CD4-positive, alpha-beta T cell treated with Interferon gamma for 1 hour (primary cell): ENCODE measurements at regions not wholly inside any gene's neighbourhood (a gene's known extent, or its start where the extent isn't known, plus 50 kb on each side); places are given as distances from the start of the nearest gene placed in this dataset.

ENCODE experiments used
- DNase-seq: peaks from one replicate; pipeline ENCODE4 v3.0.0-alpha.2; 2020

DNA sequence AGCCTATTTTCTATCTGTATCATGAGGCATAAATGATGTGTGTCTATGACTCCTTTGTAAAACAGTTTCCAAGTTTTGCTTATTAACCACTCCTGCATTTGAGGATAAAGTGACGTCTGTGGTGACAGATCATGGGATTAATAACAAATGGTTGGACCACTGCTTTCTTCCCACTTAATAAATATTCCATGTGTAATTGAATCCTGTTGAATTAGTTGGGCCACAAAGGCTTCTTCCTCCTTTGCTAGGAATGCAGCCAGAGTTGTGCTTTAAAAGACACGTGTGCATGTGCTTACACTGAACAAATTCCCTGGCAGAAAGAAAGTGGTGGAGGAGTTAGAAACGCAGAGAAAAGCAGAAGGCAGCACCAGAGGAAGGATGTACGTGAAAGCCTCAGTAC is 150.2 kb downstream of the ACTBL2 start:
- no peak for DNase-seq

DNA sequence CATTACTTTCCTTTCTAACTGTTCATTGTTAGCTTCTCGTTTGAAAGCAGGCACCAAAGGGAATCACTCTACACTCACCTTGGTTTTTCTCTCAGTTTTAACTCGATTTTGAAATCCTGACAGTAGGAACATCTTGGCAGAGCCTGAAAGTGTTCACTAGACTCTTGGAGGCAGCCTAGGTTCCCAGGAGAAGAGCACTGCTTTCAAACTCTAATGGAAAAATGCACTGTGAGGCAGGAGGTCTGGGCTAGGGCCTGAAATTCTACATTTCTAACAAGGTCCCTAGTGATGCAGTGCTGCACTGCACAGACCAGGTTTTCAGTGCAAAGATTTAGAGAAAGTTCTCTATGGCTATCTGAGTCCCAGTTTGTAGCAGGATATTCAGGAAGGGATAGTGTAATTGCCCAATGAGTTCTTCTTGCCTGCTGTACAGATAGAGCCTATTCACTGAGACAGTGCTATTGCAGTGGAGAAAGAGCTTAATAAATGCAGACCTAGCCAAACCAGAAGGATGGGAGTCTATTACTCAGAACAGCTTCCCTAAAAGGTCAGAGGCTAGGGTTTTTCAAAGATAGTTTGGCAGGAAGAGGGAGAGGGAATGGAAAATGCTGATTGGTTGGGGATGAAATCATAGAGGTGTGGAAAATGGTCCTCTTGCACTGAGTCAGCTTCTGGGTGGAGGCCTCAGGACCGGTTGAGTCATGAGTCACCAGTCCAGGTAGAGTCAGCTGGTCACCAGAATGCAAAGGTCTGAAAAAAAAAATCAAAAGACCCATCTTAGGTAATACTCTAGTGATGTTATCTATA is 153.9 kb downstream of the GPBP1 start:
- no peak for DNase-seq

DNA sequence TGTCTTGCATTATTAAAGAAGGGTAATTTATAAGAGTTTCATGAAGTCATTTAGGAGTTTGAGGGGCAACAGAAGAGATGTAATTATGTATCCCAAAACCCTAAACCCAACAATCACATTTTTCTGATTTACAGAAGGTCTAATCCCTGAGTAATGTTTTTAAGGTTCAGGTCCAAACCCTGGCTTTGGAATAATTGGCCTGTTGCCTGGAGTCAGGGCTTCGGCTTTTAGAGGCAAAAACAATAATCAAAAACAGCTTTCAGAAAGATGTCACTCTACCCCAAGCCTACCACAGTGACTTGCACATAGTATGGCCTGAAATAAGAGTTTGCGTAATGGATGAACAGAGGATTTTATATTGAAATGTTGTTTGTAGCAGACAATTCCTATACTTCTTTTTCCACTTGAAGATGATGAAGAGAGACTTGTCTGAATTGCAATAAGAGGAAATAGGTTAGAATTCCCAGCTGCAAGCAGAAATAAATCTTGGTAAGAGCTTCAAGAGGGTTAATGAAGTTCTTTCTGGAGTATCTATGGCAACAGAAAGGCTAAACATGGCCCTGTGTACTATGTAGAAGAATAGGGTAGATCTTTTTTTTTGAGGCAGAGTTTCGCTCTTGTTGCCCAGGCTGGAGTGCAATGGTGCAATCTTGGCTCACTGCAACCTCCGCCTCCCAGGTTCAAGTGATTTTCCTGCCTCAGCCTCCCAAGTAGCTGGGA is 152.0 kb downstream of the GPBP1 start:
- DNase-seq, result no peak

DNA sequence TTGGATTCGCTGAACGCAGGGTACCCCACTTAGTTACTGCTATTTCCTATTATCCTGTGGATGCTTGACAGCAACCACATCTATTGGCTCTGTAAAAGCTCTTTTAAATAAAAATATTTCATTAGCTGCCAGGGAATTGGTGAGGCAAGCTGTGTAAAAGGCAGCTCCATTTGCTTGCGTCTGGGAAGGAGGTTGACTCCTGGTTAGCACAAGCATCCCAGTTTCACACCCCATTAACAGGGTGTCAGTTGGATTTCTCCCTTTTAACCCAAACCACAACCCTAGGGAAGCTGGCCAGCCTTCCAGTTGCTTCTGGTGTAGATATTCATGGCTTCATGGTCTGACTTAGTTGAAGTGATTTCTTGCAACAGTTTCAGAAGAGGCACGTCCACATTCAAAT is 151.0 kb downstream of the GPBP1 start:
- DNase-seq, result no peak

DNA sequence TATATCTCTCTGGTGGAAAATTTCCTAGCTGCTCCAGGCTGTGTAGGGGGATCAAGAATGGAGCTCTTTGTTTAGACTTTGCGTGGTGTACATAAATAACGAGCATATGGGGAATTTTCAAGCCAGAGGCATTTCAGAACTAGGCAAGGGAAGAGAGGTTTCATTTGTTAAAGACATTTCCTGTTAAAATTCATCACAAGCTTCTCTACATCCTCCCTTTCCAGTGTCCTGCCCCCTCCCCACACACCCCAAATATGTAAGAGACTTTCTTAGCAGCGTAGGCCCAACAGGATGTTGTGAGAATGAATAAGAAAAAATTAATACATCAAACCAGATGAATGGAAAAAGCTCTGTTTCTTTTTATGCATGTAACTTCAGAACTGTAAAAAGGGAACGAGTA is 150.3 kb downstream of the GPBP1 start:
- no peak for DNase-seq

DNA sequence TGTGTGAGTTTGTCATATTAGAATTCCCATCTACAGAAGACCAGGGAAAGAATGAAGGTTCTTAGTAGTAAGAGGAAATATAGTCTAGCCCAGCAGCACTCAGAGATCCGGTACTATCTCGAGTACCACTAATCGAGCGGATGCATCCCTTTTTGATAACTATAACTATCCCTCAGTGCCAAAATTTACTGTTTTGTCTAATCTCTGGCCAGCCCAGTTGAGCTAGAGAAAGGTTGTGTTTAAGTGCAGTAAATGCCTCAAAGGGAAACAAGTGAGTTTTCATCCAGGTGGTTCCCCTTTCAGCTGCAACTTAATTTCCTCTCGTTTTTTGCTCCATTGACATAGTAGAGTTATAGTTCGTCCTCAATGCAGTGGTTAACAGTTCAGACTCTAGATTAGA is 146.7 kb downstream of the GPBP1 start:
- DNase-seq, result no peak

DNA sequence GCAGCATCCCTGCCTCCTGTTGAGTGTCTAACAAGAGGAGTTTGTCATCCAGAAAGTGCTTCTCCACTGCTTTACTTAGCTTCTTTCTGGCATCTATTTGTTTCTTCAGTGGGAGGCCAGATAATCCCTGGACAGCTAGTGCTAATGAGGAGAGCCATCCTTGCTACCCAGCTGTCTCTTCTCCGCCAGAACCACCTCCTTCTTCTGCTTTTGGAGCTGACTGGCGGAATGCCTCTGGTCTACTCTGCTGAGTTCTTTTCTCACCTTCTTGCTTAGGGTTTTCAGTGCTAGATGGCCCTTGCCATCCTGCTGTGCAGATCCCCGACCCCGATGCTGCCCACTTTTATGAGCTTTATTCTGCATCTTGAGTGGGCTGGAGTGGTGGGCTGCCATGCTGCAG is 145.8 kb downstream of the GPBP1 start:
- DNase-seq, result no peak

DNA sequence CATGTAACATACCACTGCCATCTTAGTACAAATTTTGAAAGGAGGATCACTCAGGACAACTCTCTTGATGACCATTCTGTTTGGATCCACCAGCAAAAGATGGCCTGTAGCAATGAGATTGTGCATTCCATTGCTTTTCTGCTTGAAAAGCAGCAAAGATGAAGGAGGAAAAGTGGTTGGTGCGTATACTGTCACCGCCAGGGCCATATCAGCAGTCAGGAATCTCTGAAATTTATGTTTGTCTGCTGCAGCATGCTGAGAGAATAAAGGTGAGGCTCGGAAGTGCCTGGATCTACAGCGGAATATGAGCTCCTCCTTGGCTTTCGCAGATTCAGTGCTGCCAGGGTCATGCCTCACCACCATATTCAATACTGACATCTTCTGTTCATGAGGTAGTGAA is 144.4 kb downstream of the GPBP1 start:
- DNase-seq, result no peak

DNA sequence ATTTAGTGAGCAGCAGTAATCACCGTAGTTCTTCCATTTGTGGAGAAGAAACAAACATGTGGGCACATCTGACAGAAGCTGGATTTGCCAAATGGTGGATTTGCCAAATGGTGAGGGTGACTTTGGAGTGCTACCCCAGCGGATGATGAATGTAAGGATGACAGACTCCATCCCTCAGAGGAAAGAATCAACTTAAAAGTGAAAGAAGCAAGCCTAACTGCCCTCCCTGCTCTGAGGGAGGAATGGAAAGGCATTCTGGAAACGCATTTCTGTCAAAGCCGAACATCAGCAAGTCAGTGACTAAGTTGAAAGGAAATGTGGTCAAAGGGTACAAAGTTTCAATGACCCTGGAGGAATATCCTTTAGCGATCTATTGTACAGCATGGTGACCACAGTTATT is 143.5 kb downstream of the GPBP1 start:
- DNase-seq, result no peak

DNA sequence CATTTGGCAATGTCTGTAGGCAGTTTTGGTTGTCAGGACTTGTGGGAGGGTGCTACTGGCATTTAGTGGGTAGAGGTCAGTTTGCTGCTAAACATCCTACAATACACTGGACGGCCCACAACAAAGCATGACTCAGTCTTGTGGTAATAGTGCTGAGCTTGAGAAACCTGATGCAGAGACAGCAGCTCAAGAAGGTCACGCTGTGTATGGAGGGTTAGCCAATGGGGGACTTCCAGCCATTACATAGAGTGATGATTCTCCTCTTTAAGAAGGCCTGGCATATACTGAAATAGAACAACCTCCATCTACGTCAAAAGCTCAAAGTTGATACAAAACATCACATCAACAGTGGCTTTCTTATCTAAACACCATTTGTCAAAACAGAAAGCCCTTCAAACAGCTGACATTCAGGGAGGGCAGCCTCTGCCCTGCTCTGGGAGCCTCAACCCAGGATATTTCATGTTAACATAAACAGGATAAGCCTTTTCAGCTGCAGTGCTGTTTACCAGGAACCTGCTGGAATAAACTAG is 143.0 kb downstream of the GPBP1 start:
- DNase-seq, result no peak

DNA sequence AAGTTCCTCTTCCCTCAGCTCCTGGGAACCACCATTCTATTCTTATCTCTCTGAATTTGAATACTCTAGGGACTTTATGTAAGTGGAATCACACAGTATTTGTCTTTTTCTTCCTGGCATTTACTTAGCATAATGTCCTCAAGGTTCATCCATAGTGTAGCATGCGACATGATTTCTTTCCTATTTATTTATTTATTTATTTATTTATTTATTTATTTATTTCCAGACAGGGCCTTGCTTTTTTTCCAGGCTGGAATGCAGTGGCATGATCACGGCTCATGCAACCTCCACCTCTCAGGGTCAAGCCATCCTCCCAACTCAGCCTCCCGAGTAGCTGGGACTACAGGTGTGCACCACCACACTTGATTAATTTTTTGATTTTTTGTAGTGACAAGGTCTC is 142.1 kb downstream of the GPBP1 start:
- DNase-seq, result no peak
